ENCODE measurements at regions not wholly inside any gene's neighbourhood (a gene's known extent, or its start where the extent isn't known, plus 50 kb on each side); places are given as distances from the start of the nearest gene placed in this dataset.
A peak's percentile ranks its signal among the peaks of the same experiment; 100 is the strongest.

DNA sequence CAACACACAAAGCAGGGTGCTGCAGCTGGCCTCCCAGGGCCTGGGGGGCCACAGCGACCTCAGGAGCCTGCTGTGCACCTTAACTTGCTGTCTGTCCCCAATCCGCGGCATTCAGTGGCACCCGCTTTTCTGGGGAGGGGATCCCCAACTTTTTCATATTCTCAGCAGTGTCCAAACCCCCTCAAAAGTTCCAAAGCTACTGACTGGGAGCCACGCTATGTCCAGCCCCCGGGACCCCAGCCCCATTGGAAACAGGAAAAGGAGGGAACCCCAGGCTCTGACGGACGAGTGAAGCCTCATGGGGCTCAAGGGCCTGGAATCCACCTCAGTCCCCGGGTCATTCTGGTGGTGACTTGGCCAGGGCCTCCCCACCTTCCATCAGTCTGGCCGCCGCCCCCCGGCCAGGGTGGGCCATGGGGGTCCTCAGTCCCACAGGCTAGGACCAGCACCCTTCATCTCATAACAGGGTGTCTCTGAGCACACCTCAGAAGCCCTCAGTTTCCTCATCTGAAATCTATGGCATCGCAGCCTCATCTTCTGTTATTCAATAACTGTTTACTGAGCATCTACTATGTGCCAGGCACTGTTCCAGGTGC is 127.3 kb downstream of the NCOR2 start (continued):
- TF ChIP-seq USF2 (CRISPR knock-in tag; IDR thresholded peaks at IDR 0.05), result no peak
- no peak for TF ChIP-seq MXD4 (CRISPR knock-in tag; IDR thresholded peaks at IDR 0.05; ENCODE audit: borderline replicate concordance)
- no peak for TF ChIP-seq SP1 (CRISPR knock-in tag; conservative IDR thresholded peaks at IDR 0.05)
- no peak for TF ChIP-seq ELF4 (CRISPR knock-in tag; IDR thresholded peaks at IDR 0.05; ENCODE audit: low read depth)
- no peak for TF ChIP-seq CBFB (CRISPR knock-in tag; IDR thresholded peaks at IDR 0.05; ENCODE audit: low read depth)
- TF ChIP-seq SMAD3 (CRISPR knock-in tag; IDR thresholded peaks at IDR 0.05; ENCODE audit: borderline replicate concordance), result no peak
- no peak for TF ChIP-seq IRF1 (CRISPR knock-in tag; IDR thresholded peaks at IDR 0.05)
- no peak for TF ChIP-seq IRF2 (CRISPR knock-in tag; IDR thresholded peaks at IDR 0.05; ENCODE audit: borderline replicate concordance, low read depth)

DNA sequence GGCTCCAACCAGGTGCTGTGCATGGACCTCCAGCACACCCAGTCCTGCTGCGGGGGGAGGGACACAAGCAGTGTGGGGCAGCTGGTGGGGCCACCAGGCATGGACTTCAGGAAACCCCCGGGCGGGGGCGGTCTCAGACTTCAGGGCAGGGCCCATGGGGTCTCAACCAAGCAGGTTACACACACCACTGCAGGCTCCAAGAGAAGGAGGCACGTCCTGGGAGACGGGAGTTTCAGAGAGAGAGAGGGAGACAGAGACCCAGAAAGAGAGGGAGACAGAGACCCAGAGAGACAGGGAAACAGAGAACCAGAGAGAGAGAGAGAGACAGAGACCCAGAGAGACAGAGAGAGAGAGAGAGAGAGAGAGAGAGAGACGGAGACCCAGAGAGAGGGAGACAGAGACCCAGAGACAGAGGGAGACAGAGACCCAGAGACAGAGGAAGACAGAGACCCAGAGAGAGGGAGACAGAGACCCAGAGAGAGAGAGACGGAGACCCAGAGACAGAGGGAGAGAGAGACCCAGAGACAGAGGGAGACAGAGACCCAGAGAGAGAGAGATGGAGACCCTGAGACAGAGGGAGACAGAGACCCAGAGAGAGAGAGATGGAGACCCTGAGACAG is 128.9 kb downstream of the NCOR2 start:
- ChIA-PET CTCF (interaction anchor here (1.1 kb wide), 1 partner anchor 46 kb away, joined by 3 read pairs; no protein-coding TSS in a partner anchor), POLR2A (no interaction called here)
- Mint-ChIP-seq H3K27me3 (ENCODE audit: low read depth) (no peaks in the 10 kb centered on the region), H3K4me1 (peaks cover 38% of the 10 kb centered on the region), H3K36me3 (peaks cover 12% of the 10 kb centered on the region), H3K27ac (peak overlapping the region; percentile 70; the same call in 1 of the 2 replicates), H3K9me3 (no peaks in the 10 kb centered on the region), H3K4me3 (no peak overlapping the region)
- ATAC-seq (no peak), DNase-seq (ENCODE audit: low spot score) (no peak)
- TF ChIP-seq, protein P1, sequence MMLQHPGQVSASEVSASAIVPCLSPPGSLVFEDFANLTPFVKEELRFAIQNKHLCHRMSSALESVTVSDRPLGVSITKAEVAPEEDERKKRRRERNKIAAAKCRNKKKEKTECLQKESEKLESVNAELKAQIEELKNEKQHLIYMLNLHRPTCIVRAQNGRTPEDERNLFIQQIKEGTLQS (CRISPR knock-in tag; conservative IDR thresholded peaks at IDR 0.05), result no peak
- TF ChIP-seq ZBTB43 (CRISPR knock-in tag; IDR thresholded peaks at IDR 0.05) (no peak), NFYB (CRISPR knock-in tag; conservative IDR thresholded peaks at IDR 0.05; ENCODE audit: low read depth) (no peak), NFATC4 (CRISPR knock-in tag; IDR thresholded peaks at IDR 0.05) (no peak), SMAD3 (CRISPR knock-in tag; IDR thresholded peaks at IDR 0.05; ENCODE audit: borderline replicate concordance) (no peak), ZNF219 (CRISPR knock-in tag; IDR thresholded peaks at IDR 0.05; ENCODE audit: borderline replicate concordance) (no peak), GRHL2 (CRISPR knock-in tag; IDR thresholded peaks at IDR 0.05; ENCODE audit: insufficient replicate concordance, severe bottlenecking) (no peak), FOXK1 (CRISPR knock-in tag; IDR thresholded peaks at IDR 0.05) (no peak), SP1 (CRISPR knock-in tag; conservative IDR thresholded peaks at IDR 0.05) (no peak), MAX (CRISPR knock-in tag; IDR thresholded peaks at IDR 0.05) (no peak), ETV6 (CRISPR knock-in tag; IDR thresholded peaks at IDR 0.05) (no peak), GABPB1 (CRISPR knock-in tag; IDR thresholded peaks at IDR 0.05) (no peak), PRDM15 (CRISPR knock-in tag; IDR thresholded peaks at IDR 0.05) (no peak)
- TF ChIP-seq, protein P2, sequence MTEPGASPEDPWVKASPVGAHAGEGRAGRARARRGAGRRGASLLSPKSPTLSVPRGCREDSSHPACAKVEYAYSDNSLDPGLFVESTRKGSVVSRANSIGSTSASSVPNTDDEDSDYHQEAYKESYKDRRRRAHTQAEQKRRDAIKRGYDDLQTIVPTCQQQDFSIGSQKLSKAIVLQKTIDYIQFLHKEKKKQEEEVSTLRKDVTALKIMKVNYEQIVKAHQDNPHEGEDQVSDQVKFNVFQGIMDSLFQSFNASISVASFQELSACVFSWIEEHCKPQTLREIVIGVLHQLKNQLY (CRISPR knock-in tag; IDR thresholded peaks at IDR 0.05), result no peak

Data from WTC11 (cell line).